ENCODE measurements at regions not wholly inside any gene's neighbourhood (a gene's known extent, or its start where the extent isn't known, plus 50 kb on each side); places are given as distances from the start of the nearest gene placed in this dataset.

- no peak for TF ChIP-seq TAF1 (IDR thresholded peaks at IDR 0.05; ENCODE audit: borderline replicate concordance, low read depth, low read length)
- no peak for TF ChIP-seq POLR2AphosphoS5 (IDR thresholded peaks at IDR 0.05; ENCODE audit: low read depth, low read length)
Observed at GRCh38 chr3:182637350-182638110, 155.8 kb upstream of the ATP11B start.

Data from GM12892 (cell line).